ENCODE measurements at regions not wholly inside any gene's neighbourhood (a gene's known extent, or its start where the extent isn't known, plus 50 kb on each side); places are given as distances from the start of the nearest gene placed in this dataset.

GRCh38 chr2:2717406-2717805 is 386.3 kb upstream of the MYT1L start:
- no peak for DNase-seq (ENCODE audit: low read depth in 2 of 2)

- DNase-seq (ENCODE audit: low read depth in 2 of 2) = no peak
Observed at GRCh38 chr2:2716771-2717170, 385.7 kb upstream of the MYT1L start.

GRCh38 chr2:2715036-2715818 is 384.2 kb upstream of the MYT1L start:
- no peak for DNase-seq (ENCODE audit: low read depth in 2 of 2)

GRCh38 chr2:2714408-2714807 is 383.3 kb upstream of the MYT1L start:
- DNase-seq (ENCODE audit: low read depth in 2 of 2) = no peak

- DNase-seq (ENCODE audit: low read depth in 2 of 2) = no peak
Observed at GRCh38 chr2:2709431-2709770, 378.3 kb upstream of the MYT1L start.

- no peak for DNase-seq (ENCODE audit: low read depth in 2 of 2)
Observed at GRCh38 chr2:2708575-2709430, 377.7 kb upstream of the MYT1L start.

- no peak for DNase-seq (ENCODE audit: low read depth in 2 of 2)
Observed at GRCh38 chr2:2707206-2707991, 376.3 kb upstream of the MYT1L start.

GRCh38 chr2:2706306-2706705 is 375.2 kb upstream of the MYT1L start:
- no peak for DNase-seq (ENCODE audit: low read depth in 2 of 2)

GRCh38 chr2:2705871-2706270 is 374.8 kb upstream of the MYT1L start:
- DNase-seq (ENCODE audit: low read depth in 2 of 2) = no peak

- no peak for DNase-seq (ENCODE audit: low read depth in 2 of 2)
Observed at GRCh38 chr2:2704428-2705090, 373.5 kb upstream of the MYT1L start.

- no peak for DNase-seq (ENCODE audit: low read depth in 2 of 2)
Observed at GRCh38 chr2:2703762-2704427, 372.8 kb upstream of the MYT1L start.

GRCh38 chr2:2703172-2703571 is 372.1 kb upstream of the MYT1L start:
- DNase-seq (ENCODE audit: low read depth in 2 of 2) = no peak

- no peak for DNase-seq (ENCODE audit: low read depth in 2 of 2)
Observed at GRCh38 chr2:2702385-2702784, 371.3 kb upstream of the MYT1L start.

GRCh38 chr2:2701813-2702212 is 370.7 kb upstream of the MYT1L start:
- no peak for DNase-seq (ENCODE audit: low read depth in 2 of 2)

- no peak for DNase-seq (ENCODE audit: low read depth in 2 of 2)
Observed at GRCh38 chr2:2701176-2701781, 370.2 kb upstream of the MYT1L start.

GRCh38 chr2:2699121-2699505 is 368.0 kb upstream of the MYT1L start:
- DNase-seq (ENCODE audit: low read depth in 2 of 2) = no peak

GRCh38 chr2:2698182-2699120 is 367.4 kb upstream of the MYT1L start:
- no peak for DNase-seq (ENCODE audit: low read depth in 2 of 2)

- no peak for DNase-seq (ENCODE audit: low read depth in 2 of 2)
Observed at GRCh38 chr2:2696733-2697455, 365.8 kb upstream of the MYT1L start.

- DNase-seq (ENCODE audit: low read depth in 2 of 2) = no peak
Observed at GRCh38 chr2:2696325-2696724, 365.2 kb upstream of the MYT1L start.
